Activated CD4-positive, CD25-positive, alpha-beta regulatory T cell (primary cell): ENCODE measurements at regions not wholly inside any gene's neighbourhood (a gene's known extent, or its start where the extent isn't known, plus 50 kb on each side); places are given as distances from the start of the nearest gene placed in this dataset.
"Not testable (repeated sequence)": the region's sequence is repeated elsewhere in the genome, so short reads cannot be mapped to it uniquely, and the experiment has no call there.

Experiments
- DNase-seq, 4 experiments: peaks; one replicate each; lab custom pipeline; 2025; lab: John Stamatoyannopoulos, UW

DNA sequence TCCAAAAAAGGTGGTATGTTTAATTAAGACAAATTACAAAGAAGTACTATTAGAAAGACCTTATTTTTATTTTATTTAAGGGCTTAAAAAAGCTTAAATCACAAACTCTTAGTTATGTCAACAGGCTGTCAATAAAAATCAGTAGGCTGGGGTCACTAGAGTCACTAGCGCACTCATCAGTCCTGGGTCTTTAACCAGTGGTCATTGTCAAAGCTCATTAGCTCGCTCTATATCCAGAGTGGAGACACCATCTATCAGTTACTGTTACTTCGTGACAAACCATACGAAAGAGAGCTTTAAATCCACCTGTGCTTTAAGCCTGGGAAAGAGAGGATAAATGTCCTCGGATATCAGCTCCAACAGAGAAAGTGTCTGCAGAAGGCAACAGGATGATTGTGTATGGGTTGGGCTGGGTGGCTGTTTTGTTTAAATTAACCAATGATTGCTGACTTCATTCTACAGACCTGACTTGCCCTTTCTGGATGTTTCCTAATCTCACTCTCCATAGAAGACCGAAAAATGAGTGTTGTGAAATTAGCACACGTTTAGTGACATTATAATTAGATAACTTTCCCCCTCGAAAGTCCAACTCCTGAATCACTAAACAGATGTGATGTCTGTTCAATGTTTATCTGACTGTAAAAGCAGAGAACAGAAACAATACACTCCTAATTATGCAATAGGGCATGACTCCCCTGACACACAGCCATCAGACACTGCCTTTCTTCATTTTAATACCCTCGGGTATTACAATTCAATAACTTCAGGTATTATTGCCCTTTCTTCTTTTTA is 123.6 kb upstream of the TNPO1 start:
- no peak for DNase-seq

DNA sequence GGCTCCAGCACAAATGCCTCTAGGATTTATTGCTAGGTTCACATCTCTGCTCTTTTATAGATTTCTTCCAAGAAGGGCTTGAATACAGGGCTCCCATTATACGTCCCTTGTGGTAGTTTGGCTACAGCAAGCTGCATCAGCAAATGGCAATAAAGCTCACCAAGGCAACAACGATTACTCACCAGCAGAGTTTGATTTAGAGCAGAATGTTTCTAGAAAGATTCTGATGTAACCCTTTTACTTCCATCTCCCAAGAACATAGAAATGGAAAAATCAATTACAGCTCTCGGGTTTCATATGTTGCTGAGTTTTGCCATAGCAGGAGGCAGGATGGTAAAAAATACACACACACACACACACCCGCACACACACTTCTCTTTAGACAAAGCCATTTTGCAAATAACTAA is 124.2 kb upstream of the TNPO1 start:
- DNase-seq: no peak

- DNase-seq: no peak
Observed at GRCh38 chr5:72691751-72692150, 124.7 kb upstream of the TNPO1 start.

- DNase-seq: no peak
Observed at GRCh38 chr5:72688916-72689315, 127.5 kb upstream of the TNPO1 start.

DNA sequence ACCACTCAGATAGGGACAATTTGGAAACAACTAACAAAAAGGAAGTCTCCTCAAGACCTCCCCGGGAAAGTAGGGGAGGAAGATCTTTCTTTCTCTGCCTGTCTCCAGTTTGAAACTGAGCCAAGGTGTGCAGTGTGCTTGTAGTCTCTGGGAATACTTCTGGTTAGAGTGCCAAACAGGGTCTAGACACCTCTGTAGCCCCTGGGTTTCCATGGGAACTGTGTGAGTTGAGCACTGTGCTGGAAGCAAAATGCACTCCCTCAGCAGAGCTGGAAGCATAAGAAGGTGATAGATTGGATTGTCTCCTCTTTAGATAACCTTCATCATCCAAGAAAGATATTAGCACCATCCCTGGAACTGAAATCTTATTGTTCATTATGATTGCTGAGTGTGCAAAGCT is 129.2 kb upstream of the TNPO1 start:
- DNase-seq: no peak

DNA sequence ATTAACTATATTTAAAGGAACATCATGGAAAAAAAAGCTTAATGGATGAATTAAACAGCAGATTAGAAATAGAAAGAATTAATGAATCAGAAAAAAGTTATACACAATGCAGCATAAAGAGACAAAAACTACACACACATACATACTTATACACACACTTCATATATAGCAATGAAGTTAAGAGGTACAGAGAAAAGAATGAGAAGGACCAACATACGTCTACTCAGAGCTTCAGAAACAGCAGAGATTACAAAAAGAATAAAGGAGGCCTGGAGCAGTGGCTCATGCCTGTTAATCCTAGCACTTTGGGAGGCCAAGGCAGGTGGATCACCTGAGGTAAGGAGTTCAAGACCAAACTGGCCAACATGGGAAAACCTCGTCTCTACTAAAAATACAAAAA is 133.9 kb upstream of the TNPO1 start:
- DNase-seq: no peak

DNA sequence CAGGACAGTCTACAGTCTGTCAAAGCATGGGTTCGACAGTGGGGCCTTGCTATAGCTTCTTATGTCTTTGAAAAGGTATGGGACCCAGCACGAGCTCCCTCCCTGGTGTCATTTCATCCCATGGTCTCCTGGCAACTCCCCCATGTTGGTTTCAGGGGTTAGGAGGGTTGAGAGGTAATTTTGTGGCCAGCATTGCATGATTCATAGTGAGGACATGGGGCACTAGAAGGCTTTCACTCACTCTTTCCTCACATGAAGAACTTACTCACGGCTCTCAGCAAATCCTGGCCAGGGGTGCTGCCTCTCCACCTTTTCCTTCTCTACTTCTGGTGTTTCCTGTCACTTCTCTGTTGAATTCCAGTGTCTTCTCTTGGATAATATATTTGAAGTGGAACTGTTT is 134.7 kb upstream of the TNPO1 start:
- DNase-seq: no peak

DNA sequence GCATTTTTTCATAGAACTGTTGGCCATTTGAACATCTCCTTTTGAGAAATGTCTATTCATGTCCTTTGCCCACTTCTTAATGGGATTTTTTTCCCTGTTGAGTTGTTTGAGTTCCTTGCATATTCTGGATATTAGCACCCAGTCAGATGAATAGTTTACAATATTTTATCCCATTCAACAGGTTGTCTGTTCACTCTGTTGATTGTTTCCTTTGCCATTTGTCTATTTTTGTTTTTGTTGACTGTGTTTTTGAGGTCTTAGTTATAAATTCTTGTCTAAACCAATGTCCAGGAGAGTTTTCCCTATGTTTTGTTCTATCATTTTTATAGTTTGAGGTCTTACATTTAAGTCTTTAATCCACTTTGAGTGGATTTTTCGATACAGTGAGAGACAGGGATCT is 139.0 kb upstream of the TNPO1 start:
- DNase-seq: no peak

GRCh38 chr5:72676831-72677230 is 139.6 kb upstream of the TNPO1 start:
- not testable (repeated sequence) for DNase-seq

GRCh38 chr5:72673623-72674022 is 142.8 kb upstream of the TNPO1 start:
- DNase-seq: no peak

- no peak for DNase-seq
Observed at GRCh38 chr5:72673180-72673579, 143.3 kb upstream of the TNPO1 start.

DNA sequence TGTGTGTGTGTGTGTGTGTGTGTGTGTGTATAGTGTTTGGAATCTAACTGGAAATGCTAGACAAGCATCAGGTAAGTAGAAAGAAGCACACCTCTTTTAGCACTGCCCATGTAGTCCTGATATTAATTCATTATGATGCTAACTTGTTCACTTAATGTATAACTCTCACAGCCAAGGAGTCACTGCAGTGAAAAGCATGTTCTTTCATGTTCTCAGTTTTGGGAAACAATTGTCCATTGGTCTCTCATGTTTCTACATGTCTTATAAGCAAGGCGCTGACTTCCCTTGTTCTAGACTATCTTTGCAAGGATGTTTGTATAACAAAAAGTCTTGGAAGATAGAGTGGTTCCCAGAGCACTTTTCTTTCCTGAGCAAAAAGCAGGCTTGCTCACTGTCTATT is 148.8 kb upstream of the TNPO1 start:
- DNase-seq: no peak

- DNase-seq: no peak
Observed at GRCh38 chr5:72662936-72663335, 153.5 kb upstream of the TNPO1 start.

- DNase-seq: no peak
Observed at GRCh38 chr5:72662305-72662704, 154.2 kb upstream of the TNPO1 start.

DNA sequence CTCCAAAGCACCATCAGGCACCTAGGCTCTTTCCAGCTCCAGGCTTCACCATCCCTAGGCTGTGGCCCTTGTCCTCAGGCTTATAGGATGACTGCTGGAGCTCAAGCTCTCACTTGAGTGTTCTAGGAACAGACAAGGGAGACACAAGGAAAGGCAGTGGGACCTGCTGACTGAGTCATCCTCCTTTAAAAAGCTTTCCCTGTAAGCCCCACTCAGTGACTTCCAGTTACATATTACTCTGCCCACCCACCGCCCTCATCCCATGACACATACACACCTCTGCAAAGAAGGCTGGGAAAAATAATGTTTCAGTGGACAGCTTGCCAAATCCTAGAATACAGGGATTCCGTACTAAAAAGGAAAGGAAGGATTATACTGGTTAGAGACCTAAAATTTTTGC is 154.2 kb upstream of the ZNF366 start:
- DNase-seq: no peak

DNA sequence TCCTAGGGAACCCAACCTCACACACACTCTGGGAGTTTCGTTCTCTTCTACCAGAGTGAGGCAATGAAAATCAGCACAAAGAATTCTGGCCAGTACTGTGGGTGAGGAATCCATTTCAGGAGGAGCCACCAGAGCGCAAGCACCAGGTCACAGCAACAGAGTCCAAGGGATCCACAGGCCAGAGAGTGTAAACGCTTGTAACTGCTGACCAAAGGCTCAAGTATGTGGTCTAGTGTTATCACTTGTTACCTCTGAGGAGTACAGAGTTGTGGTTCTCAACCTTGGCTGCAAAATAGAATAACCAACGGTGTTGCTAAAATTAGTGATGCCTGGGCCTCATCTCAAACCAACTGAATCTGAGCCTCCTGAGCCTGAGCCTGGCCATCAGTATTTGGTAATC is 152.5 kb upstream of the ZNF366 start:
- DNase-seq: no peak

GRCh38 chr5:72658761-72659540 is 151.7 kb upstream of the ZNF366 start:
- no peak for DNase-seq

DNA sequence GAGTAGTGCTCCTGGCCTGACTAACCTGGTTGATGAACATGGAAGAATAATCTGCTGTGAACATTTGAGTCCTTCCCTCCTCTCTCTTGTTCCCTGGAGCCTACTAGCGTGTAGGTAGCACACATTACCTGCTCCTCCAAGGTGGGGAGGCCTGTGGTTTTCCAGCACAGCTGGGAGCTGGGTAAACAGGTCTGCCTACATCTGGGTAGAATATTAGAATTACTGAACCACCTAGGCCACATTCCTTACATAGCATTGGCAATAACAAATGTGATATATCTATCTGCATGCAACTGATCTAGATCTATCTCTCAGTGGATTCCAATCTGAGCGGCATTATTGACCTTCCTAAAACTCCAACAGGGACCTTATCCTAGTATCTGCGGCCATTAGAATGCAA is 151.0 kb upstream of the ZNF366 start:
- no peak for DNase-seq

GRCh38 chr5:72656756-72657513 is 149.7 kb upstream of the ZNF366 start:
- DNase-seq: no peak

DNA sequence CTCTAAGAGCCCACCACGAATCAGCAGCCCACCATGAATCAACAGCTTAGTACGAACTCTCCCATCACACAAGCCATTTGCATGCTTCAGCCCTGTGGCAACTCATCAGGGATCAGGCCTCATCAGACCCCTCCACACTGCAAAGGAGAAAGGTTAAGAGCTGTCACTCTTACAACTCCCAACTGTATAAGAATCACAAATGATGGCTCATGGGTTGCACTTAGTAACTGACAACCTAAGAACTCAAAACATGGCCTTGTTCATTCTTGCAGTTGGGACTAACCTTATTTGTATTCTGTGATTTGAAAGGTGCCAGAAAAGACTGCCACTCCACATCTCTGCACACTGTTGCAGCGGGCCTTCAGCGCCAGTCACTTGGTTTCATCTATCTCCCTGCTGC is 149.1 kb upstream of the ZNF366 start:
- DNase-seq: no peak

- no peak for DNase-seq
Observed at GRCh38 chr5:72654231-72654630, 147.0 kb upstream of the ZNF366 start.

- no peak for DNase-seq
Observed at GRCh38 chr5:72653586-72653985, 146.4 kb upstream of the ZNF366 start.

DNA sequence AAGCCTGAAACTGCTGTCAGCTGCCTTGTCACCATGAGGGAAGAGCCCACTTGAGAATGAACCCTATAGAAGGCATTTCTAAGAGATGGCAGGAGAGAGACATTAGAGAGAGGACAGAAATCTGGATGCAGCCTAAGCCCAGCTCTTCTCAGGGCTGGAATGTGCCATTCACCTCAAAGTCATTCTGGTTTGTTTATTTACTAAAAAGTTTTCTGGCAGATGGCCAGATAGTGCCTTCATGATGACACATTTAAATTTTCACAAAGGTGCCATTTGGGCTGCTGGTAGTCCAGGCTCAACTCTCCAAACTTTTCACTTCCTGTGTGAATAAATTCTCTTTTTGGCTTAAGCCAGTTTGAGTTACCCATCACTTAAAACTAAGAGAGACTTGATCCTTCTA is 144.6 kb upstream of the ZNF366 start:
- no peak for DNase-seq
